H1 (cell line): ENCODE measurements at regions not wholly inside any gene's neighbourhood (a gene's known extent, or its start where the extent isn't known, plus 50 kb on each side); places are given as distances from the start of the nearest gene placed in this dataset.

Source experiments
- CEBPB ChIP-seq: IDR thresholded peaks from 2 replicates; pipeline ENCODE4 v1.6.1; 2012; ENCODE audit warnings: low read depth, low read length
- CREB1 ChIP-seq: IDR thresholded peaks from 2 replicates; pipeline ENCODE4 v1.6.1; 2012; ENCODE audit warnings: inconsistent platforms
- TF ChIP-seq, protein P1 (sequence below), 3 experiments: IDR thresholded peaks; 1 replicate in 2 of 3; 2 replicates in 1 of 3; pipeline versions ENCODE4 v1.5.1 to v1.6.1; 2011; ENCODE audit warnings: low read length in 3 of 3, mild to moderate bottlenecking in 3 of 3, inconsistent platforms in 2 of 3, low read depth in 1 of 3, moderate library complexity in 1 of 3; ENCODE audit not compliant: insufficient read depth in 1 of 3; ENCODE audit errors: control extremely low read depth in 1 of 3
- TF ChIP-seq, protein P2 (sequence below): IDR thresholded peaks from 2 replicates; pipeline ENCODE4 v1.6.1; 2011; ENCODE audit warnings: low read length, improper control_type of control experiment

- TF ChIP-seq, protein P1, sequence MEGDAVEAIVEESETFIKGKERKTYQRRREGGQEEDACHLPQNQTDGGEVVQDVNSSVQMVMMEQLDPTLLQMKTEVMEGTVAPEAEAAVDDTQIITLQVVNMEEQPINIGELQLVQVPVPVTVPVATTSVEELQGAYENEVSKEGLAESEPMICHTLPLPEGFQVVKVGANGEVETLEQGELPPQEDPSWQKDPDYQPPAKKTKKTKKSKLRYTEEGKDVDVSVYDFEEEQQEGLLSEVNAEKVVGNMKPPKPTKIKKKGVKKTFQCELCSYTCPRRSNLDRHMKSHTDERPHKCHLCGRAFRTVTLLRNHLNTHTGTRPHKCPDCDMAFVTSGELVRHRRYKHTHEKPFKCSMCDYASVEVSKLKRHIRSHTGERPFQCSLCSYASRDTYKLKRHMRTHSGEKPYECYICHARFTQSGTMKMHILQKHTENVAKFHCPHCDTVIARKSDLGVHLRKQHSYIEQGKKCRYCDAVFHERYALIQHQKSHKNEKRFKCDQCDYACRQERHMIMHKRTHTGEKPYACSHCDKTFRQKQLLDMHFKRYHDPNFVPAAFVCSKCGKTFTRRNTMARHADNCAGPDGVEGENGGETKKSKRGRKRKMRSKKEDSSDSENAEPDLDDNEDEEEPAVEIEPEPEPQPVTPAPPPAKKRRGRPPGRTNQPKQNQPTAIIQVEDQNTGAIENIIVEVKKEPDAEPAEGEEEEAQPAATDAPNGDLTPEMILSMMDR (IDR thresholded peaks at IDR 0.05; ENCODE audit: control extremely low read depth in 1 of 3, insufficient read depth in 1 of 3, low read depth in 1 of 3, low read length in 3 of 3): no peak
- TF ChIP-seq, protein P2, sequence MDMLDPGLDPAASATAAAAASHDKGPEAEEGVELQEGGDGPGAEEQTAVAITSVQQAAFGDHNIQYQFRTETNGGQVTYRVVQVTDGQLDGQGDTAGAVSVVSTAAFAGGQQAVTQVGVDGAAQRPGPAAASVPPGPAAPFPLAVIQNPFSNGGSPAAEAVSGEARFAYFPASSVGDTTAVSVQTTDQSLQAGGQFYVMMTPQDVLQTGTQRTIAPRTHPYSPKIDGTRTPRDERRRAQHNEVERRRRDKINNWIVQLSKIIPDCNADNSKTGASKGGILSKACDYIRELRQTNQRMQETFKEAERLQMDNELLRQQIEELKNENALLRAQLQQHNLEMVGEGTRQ: no peak
- TF ChIP-seq CEBPB (no peak), CREB1 (no peak)
Measured at GRCh38 chr2:83291083-83291482, 1168.0 kb downstream of the SUCLG1 start.
